ENCODE measurements at regions not wholly inside any gene's neighbourhood (a gene's known extent, or its start where the extent isn't known, plus 50 kb on each side); places are given as distances from the start of the nearest gene placed in this dataset.

GRCh38 chr20:11111191-11111590 lies 437.4 kb upstream of the JAG1 start:
- TF ChIP-seq CTCF (IDR thresholded peaks at IDR 0.05) = no peak
- TF ChIP-seq POLR2A (IDR thresholded peaks at IDR 0.05) = no peak
